GM23338 (cell line): ENCODE measurements at regions not wholly inside any gene's neighbourhood (a gene's known extent, or its start where the extent isn't known, plus 50 kb on each side); places are given as distances from the start of the nearest gene placed in this dataset.

Source experiments
- CREB1 ChIP-seq: fragments of 250-450 bp; sonication (Bioruptor Pico); IDR thresholded peaks from 2 replicates; pipeline ENCODE4 v1.5.0; 2020; ENCODE audit warnings: low read depth, mild to moderate bottlenecking, moderate library complexity
- EZH2 ChIP-seq: fragments of 200-600 bp; sonication (generic); IDR thresholded peaks from one replicate; pipeline ENCODE4 v1.8.0; 2017; ENCODE audit warnings: antibody characterized with exemption, mild to moderate bottlenecking, low read depth; ENCODE audit not compliant: unreplicated experiment
- POLR2AphosphoS5 ChIP-seq: IDR thresholded peaks from 2 replicates; pipeline ENCODE4 v1.6.1; 2016; ENCODE audit warnings: antibody characterized with exemption, low read depth
- REST ChIP-seq: IDR thresholded peaks from one replicate; pipeline ENCODE4 v1.6.1; 2018; ENCODE audit warnings: antibody characterized with exemption; ENCODE audit not compliant: unreplicated experiment
- TF ChIP-seq, protein P1 (sequence below), 2 experiments: fragments of 200-600 bp in 1 of 2; sonication (generic) in 1 of 2; conservative IDR thresholded peaks; 2 replicates each; pipeline versions ENCODE4 v1.5.1 to v1.6.1; 2016 to 2017; ENCODE audit warnings: antibody characterized with exemption in 2 of 2, low read depth in 2 of 2, mild to moderate bottlenecking in 2 of 2, moderate library complexity in 1 of 2

- TF ChIP-seq, protein P1, sequence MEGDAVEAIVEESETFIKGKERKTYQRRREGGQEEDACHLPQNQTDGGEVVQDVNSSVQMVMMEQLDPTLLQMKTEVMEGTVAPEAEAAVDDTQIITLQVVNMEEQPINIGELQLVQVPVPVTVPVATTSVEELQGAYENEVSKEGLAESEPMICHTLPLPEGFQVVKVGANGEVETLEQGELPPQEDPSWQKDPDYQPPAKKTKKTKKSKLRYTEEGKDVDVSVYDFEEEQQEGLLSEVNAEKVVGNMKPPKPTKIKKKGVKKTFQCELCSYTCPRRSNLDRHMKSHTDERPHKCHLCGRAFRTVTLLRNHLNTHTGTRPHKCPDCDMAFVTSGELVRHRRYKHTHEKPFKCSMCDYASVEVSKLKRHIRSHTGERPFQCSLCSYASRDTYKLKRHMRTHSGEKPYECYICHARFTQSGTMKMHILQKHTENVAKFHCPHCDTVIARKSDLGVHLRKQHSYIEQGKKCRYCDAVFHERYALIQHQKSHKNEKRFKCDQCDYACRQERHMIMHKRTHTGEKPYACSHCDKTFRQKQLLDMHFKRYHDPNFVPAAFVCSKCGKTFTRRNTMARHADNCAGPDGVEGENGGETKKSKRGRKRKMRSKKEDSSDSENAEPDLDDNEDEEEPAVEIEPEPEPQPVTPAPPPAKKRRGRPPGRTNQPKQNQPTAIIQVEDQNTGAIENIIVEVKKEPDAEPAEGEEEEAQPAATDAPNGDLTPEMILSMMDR (conservative IDR thresholded peaks at IDR 0.05; ENCODE audit: low read depth in 2 of 2): no peak
- TF ChIP-seq POLR2AphosphoS5 (no peak), EZH2 (no peak), CREB1 (CRISPR knock-in tag) (no peak), REST (no peak)
These were observed 126.8 kb upstream of the MRPS30 start for GRCh38 chr5:44681906-44682305.
